ENCODE measurements at regions not wholly inside any gene's neighbourhood (a gene's known extent, or its start where the extent isn't known, plus 50 kb on each side); places are given as distances from the start of the nearest gene placed in this dataset.

DNA sequence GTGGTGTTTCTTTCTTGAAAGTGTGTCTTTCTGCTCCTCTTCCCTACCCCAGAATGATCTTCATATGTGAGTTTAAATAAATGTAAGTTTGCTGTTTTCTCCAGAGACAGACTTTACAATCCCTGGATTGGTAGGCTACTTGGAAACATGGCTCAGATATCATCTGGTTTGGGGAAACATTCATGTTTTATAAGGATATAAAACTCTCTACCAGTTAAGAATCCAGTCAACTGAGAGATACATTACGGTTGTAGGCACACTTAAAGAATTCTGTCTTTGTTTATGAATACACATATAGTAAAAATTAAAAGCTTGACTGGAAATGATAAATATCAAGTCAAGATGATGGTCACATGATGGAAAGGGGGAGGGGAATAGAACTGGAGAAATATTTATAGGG, 739.3 kb downstream of the SLC4A3 start:
- no peak for TF ChIP-seq POLR2AphosphoS5 (IDR thresholded peaks at IDR 0.05)
- no peak for TF ChIP-seq CTCF (IDR thresholded peaks at IDR 0.05 in 8 of 11, conservative IDR thresholded peaks at IDR 0.05 in 3 of 11)
